ENCODE measurements at regions not wholly inside any gene's neighbourhood (a gene's known extent, or its start where the extent isn't known, plus 50 kb on each side); places are given as distances from the start of the nearest gene placed in this dataset.
"Not testable (repeated sequence)": the region's sequence is repeated elsewhere in the genome, so short reads cannot be mapped to it uniquely, and the experiment has no call there.

DNA sequence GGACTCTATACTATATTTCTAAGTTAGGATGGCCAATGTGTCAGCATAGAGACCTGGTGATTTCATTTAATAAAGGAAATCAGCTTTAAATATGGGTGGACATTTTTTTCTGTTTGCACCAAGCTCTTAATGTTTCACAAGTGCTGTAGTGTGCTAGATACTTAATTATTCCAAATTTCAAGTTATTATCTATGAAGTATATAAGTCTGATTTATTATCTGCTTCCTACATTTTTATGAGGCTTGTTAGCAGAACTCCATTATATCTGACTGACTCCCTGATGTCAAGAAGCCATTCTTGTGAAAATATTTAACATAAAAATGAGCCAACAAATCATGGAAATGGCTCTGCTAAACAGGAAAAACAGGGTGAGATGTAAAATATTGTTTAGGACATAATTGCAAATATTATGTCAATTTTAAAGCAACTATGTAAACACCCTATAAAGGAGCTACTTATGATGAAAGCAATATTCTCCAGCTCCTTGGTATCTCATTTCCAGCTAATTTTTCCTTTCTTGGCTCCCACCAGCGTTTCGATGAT is 1415.2 kb downstream of the GATA3 start:
- intact Hi-C loops (cut with DNase I), result no loop called here
- DNase-seq, result no peak

DNA sequence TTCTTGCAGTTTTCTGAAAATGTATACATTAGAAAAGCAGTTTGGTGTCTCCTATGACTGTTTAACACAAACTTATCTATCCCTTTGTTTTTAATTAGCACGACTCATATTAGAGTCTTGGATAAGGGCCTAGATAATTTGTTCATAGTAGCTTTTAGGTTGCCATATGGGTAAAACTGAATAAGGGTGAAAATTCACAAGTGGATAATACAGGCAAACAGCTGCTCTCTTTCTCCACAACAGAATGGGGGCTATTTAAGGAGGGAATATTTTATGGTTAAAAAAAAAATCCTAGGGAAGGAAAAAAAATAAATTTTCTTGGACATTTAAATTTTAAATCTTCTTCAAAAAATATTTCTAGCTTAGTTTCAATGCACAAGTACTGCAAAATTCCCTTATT is 1416.1 kb downstream of the GATA3 start:
- DNase-seq, result no peak
- intact Hi-C loops (cut with DNase I), result no loop called here

DNA sequence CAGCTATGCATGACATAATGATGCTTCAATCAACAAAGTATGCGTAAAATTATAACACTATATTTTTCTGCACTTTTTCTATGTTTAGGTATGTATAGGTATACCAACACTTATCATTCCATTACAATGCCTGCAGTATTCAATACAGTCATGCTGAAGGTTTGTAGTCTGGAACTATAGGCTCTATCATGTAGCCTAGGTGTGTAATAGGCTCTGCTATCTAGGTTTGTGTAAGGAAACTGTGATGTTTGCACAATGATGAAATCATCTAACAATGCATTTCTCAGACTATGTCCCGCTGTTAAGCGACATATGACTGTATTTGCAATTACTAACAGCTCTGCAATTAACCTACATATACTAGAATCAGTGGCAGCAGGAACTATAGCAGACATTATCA is 1447.5 kb downstream of the GATA3 start:
- no peak for DNase-seq
- intact Hi-C loops (cut with DNase I), result no loop called here

DNA sequence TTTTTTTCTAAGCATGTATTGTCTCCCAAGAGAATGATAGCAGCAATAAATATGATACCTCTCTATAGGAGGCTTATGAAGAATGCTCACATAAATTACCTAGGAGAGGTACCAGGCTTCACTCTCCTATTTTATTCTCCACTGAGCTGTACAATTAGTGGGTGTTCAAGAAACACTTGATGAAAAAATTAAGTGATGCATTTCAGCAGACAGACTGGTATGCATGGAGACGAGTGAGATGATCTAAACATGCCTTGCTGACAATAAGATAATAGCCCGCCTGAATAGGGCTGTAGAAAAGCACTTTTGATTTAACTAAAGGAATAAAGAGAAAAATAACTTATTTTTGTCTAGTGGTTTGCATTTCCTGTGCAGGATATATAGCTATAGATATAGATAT is 1449.7 kb downstream of the GATA3 start:
- intact Hi-C loops (cut with DNase I), result no loop called here
- no peak for DNase-seq

DNA sequence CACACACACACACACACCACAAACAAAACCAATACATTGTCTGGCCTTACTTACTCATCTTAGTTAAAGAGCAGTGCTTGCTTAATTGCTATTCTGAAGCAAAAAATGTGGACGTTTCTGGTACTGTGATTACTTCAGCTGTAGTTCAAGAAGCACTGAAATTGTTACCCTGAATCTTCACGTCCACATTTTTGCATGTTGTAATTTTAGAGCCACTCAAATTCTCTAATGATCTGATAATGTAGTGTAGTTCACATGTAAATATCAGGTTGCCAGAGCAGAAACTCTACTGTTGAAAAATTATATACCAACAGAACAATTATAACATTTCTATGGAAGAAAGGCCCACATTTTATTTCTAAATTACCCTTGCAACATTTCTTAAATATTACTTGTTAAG is 1451.1 kb downstream of the GATA3 start:
- DNase-seq, result no peak
- intact Hi-C loops (cut with DNase I), result no loop called here

DNA sequence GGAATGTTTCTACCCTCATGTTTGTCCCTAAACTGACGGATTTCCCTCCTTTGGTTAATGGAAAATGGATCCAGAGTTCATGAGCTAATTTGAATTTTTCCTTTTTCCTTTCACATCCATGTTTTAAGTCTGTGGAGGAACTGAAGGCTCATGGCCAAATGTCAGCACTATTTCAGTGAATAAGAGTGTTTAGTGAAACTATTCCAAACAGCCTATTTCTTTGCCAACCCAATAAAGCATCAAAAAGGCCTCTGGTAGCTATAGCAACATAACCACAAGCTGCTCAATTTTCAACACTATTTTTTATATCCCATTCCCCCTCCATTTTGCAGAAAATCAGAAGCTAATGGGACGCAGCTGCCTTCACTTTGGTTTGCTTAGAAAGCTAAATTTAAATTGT is 1454.1 kb downstream of the GATA3 start:
- DNase-seq, result no peak
- intact Hi-C loops (cut with DNase I), result no loop called here

DNA sequence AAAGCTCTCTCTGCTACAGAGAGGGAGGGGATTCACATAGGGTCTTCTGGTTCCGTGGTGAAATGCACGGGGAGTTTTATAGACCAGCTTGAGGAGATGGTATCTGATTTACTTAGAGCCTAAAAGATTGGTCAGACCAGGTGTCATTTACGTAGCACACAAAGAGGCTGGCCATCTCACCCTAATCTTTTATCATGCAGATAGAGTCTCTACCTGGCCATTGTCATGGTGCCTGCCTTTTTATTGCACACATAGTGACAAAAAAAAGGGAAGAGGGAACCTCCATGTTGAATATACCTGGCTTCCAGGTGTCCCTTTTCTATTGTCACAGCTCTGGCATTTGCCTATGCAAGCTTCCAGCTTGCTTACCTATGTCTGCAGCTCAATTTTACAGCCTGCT is 1456.1 kb downstream of the GATA3 start:
- intact Hi-C loops (cut with DNase I), result no loop called here
- DNase-seq, result no peak

DNA sequence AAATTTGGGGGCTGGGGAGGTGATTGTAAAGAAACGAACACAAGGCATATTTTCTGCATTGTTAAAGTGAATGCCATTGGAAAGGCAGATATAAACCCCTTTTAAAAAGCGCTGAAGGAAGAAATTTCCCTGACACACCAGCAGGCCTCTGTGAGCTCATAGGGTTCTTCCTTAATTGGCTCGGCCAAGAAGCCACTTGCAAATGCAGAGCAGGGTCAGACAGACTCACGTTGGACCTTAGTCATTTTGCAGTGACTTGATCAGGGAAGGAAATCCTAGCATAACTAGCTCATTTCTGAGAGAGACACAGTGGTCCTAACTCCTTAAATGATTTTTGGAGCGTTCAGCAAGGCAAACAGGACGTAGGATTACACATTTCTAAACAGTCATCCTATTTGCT is 1461.4 kb downstream of the GATA3 start:
- intact Hi-C loops (cut with DNase I), result no loop called here
- no peak for DNase-seq

DNA sequence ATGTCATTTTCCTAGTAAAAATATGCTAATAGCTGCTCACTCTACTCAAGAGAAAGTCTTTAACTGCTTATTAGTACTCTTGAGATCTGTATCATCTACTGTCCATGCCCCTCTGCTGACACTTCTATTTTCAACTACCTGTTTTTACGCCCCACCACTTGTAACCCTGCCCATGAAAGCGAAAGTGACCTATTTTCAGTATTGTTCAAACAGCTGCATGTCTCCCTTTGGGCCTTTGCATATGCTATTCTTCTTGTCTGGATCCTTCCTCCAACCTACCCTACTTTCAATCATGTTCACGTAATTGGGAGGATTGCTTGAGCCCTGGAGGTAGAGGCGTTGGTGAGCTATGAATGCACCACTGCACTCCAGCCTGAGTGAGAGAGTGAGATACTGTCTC is 1481.3 kb downstream of the GATA3 start:
- DNase-seq, result no peak
- intact Hi-C loops (cut with DNase I), result no loop called here

DNA sequence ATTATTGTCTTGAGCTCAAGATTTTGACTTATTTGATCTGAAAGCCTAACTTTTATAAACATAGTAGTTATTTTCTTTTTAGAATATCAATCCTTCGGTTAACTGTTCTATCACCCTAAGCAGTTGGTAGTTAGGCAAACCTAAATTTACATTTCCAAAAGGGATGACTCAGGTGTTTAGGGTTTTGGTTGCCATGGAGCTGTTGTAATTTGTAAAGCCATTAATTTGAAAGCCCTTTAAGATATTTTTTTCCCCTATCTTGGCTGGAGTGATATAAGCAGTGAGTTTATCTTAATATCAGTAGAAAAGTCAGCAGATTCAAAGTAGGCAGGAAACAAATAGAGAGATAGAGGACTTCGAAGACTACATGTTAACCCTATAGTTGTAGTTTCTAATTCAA is 1472.6 kb upstream of the CELF2 start:
- DNase-seq, result no peak
- intact Hi-C loops (cut with DNase I), result no loop called here

DNA sequence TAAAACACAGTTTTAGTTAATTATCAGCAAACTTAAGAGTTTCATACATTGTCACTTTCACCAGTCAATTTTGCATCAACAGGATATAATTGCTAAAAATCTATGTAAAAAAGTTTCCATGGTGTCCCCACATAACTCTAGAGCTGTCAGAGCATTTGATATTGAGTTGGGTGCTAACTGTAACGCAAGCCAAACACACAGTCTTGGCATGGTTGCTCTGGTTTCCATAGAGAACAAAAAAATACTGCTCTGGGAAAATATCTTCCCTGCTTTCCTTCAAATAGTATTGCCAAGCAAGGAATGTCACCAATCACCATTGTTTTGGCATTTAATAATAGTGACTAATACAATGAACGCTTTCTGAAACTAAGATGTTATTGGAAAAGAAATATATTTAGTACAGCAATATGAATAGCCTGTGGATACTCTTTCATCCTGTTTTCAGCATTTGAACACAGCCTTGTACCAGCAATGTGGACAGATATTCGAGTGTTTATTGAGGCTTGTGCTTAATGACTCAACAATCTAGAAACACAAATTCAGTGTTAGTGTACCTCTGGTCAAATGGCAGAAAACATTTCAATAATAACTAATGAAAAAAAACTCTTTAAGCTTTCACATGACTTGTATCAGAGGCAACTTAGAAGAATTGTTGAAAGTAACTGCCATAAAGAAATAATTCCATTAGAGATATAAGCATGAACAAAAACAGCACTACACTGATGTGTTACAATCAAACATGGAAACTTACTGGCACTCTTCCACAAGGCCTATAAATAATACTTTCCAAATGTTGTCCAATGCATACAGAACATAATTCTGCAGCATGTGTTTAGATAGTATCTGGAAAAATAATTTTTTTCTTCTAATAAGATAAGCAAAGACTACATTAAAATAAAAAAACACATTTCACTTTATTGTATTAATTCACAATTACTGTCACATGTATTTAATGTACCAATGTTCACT is 1469.5 kb upstream of the CELF2 start:
- DNase-seq, result no peak
- intact Hi-C loops (cut with DNase I), result no loop called here

DNA sequence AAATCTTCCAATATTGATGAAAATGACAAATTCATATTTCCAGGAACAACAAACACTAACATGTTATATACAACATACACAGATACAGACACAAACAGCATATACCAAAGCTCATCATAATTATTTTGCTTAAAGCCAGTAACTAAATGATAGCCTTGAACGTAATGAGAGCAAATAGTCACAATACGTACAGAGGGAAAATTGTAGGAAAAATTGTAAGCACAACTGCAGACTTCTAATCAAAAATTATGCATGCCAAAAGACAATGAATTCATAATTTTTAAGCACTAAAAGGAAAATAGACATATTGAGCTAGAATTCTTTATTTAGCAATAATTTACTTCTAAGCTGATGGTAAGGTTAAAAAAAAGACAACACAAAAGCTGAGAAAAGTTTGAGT is 1466.9 kb upstream of the CELF2 start:
- intact Hi-C loops (cut with DNase I), result no loop called here
- no peak for DNase-seq

DNA sequence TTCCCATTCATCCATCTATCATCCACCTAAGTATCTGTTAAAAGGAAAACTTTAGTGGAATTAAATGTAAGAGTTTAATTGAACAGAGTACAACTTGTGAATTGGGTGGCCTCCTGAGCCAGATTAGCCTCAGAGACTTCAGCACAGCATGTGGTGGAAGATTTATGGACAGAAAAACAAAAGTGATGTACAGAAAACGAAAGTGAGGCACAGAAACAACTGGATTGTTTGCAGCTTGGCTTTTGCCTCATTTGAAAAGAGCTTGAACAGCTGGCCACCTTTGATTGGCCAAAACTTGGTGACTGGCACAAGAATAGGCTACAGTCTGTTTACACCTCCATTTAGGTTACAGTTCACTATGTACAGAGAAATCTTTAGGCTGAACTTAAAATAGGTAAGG is 1463.4 kb upstream of the CELF2 start:
- intact Hi-C loops (cut with DNase I), result no loop called here
- DNase-seq, result no peak

DNA sequence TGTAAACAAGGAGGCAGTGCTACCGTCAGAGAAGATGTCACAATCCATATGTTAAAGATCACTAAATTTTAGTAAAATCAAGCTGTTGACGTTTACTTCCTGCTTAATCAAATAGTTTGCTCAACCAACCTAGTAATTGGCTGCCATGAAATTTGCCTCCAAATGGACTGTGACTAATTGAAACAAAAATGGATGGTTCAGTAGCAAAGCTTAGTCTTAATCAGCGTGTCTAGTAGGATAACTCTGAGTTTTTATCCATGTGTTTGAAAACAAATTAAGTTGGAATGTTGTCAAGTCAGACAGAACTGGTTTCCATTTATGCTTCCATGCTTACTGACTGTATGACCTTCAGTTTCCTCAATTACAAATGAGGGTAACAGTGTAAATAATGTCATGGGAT is 1456.7 kb upstream of the CELF2 start:
- no peak for DNase-seq
- intact Hi-C loops (cut with DNase I), result no loop called here

DNA sequence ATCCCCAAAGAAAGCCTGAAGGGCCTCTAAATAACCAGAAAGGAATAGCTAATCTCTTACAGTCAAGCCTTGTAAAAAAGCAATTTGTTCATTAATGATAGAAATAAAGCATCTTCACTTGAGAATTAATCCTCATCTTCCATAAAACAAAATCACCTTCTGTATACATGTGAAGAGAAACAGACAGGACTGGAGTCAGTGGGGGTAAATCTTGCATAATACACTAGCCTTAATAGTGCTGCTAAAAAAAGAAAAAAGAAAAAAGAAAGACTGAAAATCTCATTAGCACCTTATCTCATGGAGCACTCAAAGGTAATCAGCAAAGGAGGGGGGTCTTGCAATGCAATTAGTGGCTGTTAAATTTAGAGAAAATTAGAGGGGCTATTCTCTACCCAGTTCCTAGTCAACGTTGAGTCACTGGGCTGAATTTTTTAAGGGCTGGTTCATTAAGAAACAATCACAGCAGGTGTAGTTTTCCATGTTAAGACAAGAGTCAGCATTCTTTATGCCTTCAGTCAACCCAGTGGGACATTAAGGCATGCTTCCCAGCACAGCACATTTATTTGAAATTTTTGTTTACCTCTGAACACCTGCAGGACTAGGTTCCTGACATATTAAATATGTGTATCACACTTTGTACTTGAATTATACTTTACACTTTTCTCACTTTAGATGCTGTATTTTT is 1455.7 kb upstream of the CELF2 start:
- intact Hi-C loops (cut with DNase I), result no loop called here

DNA sequence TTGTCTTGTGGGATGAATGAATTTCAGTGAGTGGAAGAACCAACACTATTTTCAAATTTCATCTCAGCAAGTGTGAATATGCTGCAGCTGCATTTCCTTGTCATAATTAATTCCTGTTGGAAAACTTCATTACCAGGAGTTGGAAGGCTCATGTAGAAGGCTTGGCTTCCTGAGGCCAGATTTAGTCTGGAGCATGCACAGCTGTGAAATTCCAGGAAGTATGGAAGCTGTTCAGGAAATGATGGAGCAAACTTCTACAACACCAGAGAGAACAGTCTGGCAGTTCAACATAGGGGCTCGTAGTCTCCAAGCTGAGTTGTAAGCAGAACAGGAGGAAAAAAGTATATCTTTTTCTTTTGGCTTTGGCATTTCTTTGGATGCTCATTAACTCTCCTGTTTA is 1439.9 kb upstream of the CELF2 start:
- no peak for DNase-seq

More for the DNA sequence above, 1455.7 kb upstream of the CELF2 start:
- no peak for DNase-seq

DNA sequence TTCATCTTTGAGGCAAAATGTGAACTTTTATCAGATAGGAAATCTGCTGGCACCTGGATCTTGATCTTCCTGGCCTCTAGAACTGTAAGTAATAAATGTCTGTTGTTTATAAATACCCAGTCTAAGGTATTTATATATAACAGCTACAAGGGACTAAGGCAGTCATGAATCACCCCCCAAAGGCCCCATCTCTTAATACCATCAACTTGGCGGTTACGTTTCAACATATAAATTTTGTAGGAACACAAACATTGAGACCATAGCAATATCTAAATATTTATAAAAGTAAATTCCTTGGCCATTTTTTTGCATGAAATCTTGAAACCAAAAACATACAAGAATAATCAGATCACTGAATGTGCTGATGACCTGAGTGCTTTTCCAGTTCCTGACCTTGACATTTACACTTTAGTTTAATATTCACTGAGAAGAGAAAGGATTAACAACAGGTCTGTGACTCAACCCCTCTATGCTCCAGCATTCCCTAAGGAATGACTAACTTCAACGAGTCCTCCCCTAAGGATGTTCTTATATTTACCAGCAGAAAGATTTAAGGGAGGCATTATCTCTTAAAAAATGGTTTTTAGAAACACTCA is 1438.5 kb upstream of the CELF2 start:
- intact Hi-C loops (cut with DNase I), result no loop called here
- DNase-seq, result no peak

More for the DNA sequence above, 1439.9 kb upstream of the CELF2 start:
- intact Hi-C loops (cut with DNase I), result no loop called here

DNA sequence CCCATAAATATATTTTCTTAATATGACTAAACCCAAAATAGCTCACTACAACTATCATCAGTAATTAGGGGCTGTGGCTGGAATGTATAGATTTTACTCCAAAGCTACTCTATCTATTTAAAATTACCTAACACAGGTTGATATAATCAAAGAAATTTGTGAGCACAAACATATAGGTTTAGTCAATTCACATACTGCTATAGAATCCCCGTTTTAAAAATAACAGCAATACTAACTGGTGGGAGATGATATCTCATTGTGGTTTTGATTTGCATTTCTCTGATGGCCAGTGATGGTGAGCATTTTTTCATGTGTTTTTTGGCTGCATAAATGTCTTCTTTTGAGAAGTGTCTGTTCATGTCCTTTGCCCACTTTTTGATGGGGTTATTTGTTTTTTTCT is 1434.9 kb upstream of the CELF2 start:
- DNase-seq; intact Hi-C loops (cut with DNase I): not testable (repeated sequence)

DNA sequence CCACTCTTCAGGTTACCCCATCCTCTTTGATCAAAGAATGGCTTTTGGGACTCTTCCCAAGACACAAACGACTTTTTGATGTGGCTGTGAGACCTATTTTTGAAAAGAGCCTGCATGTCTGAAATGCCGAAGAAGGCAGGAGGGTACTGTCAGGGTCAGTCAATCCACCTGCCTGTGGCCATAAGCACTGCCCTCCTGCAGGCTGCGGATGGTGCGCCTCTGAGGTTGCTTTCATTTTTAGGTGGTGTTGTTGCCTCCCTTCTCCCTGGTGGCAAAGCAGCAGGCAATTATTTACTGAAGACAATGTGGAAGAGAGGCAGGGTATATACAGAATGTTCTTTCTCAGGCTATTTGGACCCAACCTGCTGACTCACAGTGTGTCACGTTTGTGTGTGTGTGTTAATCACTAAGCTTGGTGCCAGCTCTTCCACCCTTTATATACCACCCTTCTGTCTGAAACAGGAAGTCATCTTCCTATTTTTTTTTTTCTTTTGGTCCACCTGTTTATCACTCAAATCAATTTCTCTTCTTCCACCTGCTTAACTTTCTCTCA is 1421.2 kb upstream of the CELF2 start:
- intact Hi-C loops (cut with DNase I), result no loop called here
- peak in 3 of 10 donors; percentile 6 to 62 (median 37) for DNase-seq

DNA sequence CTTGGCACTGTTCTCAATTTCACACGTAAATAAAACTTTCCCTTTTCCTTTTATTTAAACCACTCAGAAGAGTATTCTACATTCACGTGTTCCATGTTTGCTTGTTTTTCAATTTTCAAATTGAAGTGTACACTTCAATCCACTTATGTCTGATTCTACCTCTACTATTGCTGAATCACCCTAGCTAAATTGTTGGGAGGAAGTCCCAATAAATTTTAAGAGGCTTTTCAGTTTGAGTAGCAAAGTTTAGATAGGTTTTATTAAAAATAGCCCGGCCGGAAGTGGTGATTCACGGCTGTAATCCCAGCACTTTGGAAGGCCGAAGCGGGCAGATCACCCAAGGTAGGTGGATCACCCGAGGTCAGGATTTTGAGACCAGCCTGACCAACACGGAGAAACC is 1414.7 kb upstream of the CELF2 start:
- intact Hi-C loops (cut with DNase I), result no loop called here
- DNase-seq, result no peak

DNA sequence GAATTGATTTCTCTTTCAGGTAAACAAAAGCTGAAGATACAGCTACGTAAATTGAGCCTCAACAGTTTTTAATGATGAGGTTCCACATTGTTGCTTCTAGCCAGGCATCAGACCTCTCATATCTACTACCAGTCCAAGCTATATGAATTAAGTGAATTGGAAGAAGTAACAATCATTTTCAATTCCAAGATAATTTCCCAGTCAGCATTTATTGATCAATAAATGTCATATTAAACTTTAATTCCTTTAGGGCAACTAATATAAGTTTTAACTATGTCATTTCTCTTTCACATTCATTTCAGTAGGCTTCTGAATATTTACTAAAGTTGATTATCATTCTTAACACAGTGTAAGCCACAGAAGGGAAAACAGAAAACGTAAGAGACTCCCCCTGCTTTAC is 1413.7 kb upstream of the CELF2 start:
- intact Hi-C loops (cut with DNase I), result no loop called here
- DNase-seq, result no peak

All from posterior cingulate gyrus (tissue), 11 donors.